H9 (cell line): ENCODE measurements at regions not wholly inside any gene's neighbourhood (a gene's known extent, or its start where the extent isn't known, plus 50 kb on each side); places are given as distances from the start of the nearest gene placed in this dataset.

Experiments used
- DNase-seq: peaks from one replicate; pipeline ENCODE4 v3.0.0-alpha.2; 2017
- H2AFZ ChIP-seq: one replicate; pipeline ENCODE4 v1.6.1; 2013; ENCODE audit warnings: mild to moderate bottlenecking, low read length, control low read depth, moderate library complexity
- H2AK5ac ChIP-seq: 2 replicates; pipeline ENCODE4 v1.6.1; 2013; ENCODE audit warnings: low read length, control low read depth, mixed read lengths; ENCODE audit not compliant: insufficient read length
- H2BK120ac ChIP-seq: one replicate; pipeline ENCODE4 v1.6.1; 2013; ENCODE audit warnings: low read depth, mild to moderate bottlenecking, low read length, control low read depth, inconsistent platforms; ENCODE audit not compliant: poor library complexity, severe bottlenecking
- H2BK12ac ChIP-seq: 2 replicates; pipeline ENCODE4 v1.6.1; 2013; ENCODE audit warnings: low read length, control low read depth, mixed read lengths, low read depth; ENCODE audit not compliant: insufficient read length
- H2BK15ac ChIP-seq: 2 replicates; pipeline ENCODE4 v1.6.1; 2013; ENCODE audit warnings: low read depth, low read length, control low read depth
- H2BK20ac ChIP-seq: one replicate; pipeline ENCODE4 v1.6.1; 2013; ENCODE audit warnings: low read depth, mild to moderate bottlenecking, low read length, control low read depth, inconsistent platforms; ENCODE audit not compliant: poor library complexity, severe bottlenecking
- H2BK5ac ChIP-seq: 2 replicates; pipeline ENCODE4 v1.6.1; 2013; ENCODE audit warnings: low read length, control low read depth, mixed read lengths; ENCODE audit not compliant: insufficient read length
- H3K14ac ChIP-seq: 2 replicates; pipeline ENCODE4 v1.6.1; 2013; ENCODE audit warnings: low read length, control low read depth; ENCODE audit not compliant: insufficient read depth
- H3K18ac ChIP-seq: 2 replicates; pipeline ENCODE4 v1.6.1; 2013; ENCODE audit warnings: low read depth, mild to moderate bottlenecking, mixed read lengths, low read length, control low read depth; ENCODE audit not compliant: insufficient read length
- H3K23ac ChIP-seq: 2 replicates; pipeline ENCODE4 v1.6.1; 2013; ENCODE audit warnings: low read length, control low read depth, mixed read lengths, low read depth; ENCODE audit not compliant: insufficient read length
- H3K23me2 ChIP-seq: 2 replicates; pipeline ENCODE4 v1.6.1; 2013; ENCODE audit warnings: low read depth, mild to moderate bottlenecking, mixed read lengths, low read length, control low read depth; ENCODE audit not compliant: insufficient read length, poor library complexity, severe bottlenecking
- H3K27ac ChIP-seq: 2 replicates; pipeline ENCODE4 v1.5.1; 2013; ENCODE audit warnings: low read length, control low read depth, mixed read lengths, low read depth; ENCODE audit not compliant: insufficient read length
- H3K27me3 ChIP-seq: 2 replicates; pipeline ENCODE4 v1.6.1; 2013; ENCODE audit warnings: low read length, control low read depth, inconsistent platforms; ENCODE audit not compliant: insufficient read depth
- H3K4ac ChIP-seq: 2 replicates; pipeline ENCODE4 v1.6.1; 2013; ENCODE audit warnings: low read depth, mild to moderate bottlenecking, control low read depth, inconsistent platforms, low read length, moderate library complexity
- H3K4me1 ChIP-seq: 2 replicates; pipeline ENCODE4 v1.6.1; 2013; ENCODE audit warnings: low read length, control low read depth, inconsistent platforms; ENCODE audit not compliant: insufficient read depth
- H3K4me2 ChIP-seq: 2 replicates; pipeline ENCODE4 v1.6.1; 2013; ENCODE audit warnings: low read length, control low read depth, mixed read lengths; ENCODE audit not compliant: insufficient read length, insufficient read depth
- H3K56ac ChIP-seq: 2 replicates; pipeline ENCODE4 v1.6.1; 2013; ENCODE audit warnings: low read depth, mild to moderate bottlenecking, mixed read lengths, low read length, control low read depth; ENCODE audit not compliant: insufficient read length
- H3K79me1 ChIP-seq: 2 replicates; pipeline ENCODE4 v1.6.1; 2013; ENCODE audit warnings: low read depth, mild to moderate bottlenecking, moderate library complexity, low read length, control low read depth, inconsistent platforms; ENCODE audit not compliant: insufficient read depth, poor library complexity, severe bottlenecking
- H3K79me2 ChIP-seq: 2 replicates; pipeline ENCODE4 v1.6.1; 2013; ENCODE audit warnings: low read length, control low read depth, inconsistent platforms; ENCODE audit not compliant: insufficient read depth
- H3K9ac ChIP-seq: 2 replicates; pipeline ENCODE4 v1.6.1; 2013; ENCODE audit warnings: low read length, control low read depth, mixed read lengths; ENCODE audit not compliant: insufficient read length; ENCODE audit errors: extremely low read depth
- H3K9me3 ChIP-seq: one replicate; pipeline ENCODE4 v1.6.1; 2013; ENCODE audit warnings: low read depth, low read length, inconsistent platforms; ENCODE audit not compliant: control insufficient read depth
- H3T11ph ChIP-seq: one replicate; pipeline ENCODE4 v1.6.1; 2013; ENCODE audit warnings: mild to moderate bottlenecking, low read length, control low read depth, inconsistent platforms
- H4K20me1 ChIP-seq: one replicate; pipeline ENCODE4 v1.6.1; 2013; ENCODE audit not compliant: control insufficient read depth, insufficient read length, insufficient read depth
- H4K5ac ChIP-seq: 2 replicates; pipeline ENCODE4 v1.6.1; 2013; ENCODE audit warnings: low read depth, mild to moderate bottlenecking, mixed read lengths, low read length, control low read depth; ENCODE audit not compliant: insufficient read length
- H4K8ac ChIP-seq: replicated peaks from 2 replicates; pipeline ENCODE4 v1.6.1; 2013; ENCODE audit warnings: low read length, control low read depth, mixed read lengths, low read depth; ENCODE audit not compliant: insufficient read length
- H4K91ac ChIP-seq: 2 replicates; pipeline ENCODE4 v1.6.1; 2013; ENCODE audit warnings: low read depth, mild to moderate bottlenecking, moderate library complexity, mixed read lengths, low read length, control low read depth; ENCODE audit not compliant: insufficient read length
- H3K27ac Mint-ChIP-seq, 3 experiments: 2 replicates in 2 of 3; 3 replicates in 1 of 3; pipeline ENCODE4 v1.8.0; 2020 to 2021; ENCODE audit warnings: mixed read lengths in 3 of 3, mild to moderate bottlenecking in 1 of 3, moderate library complexity in 1 of 3
- H3K27me3 Mint-ChIP-seq: 2 replicates; pipeline ENCODE4 v1.8.0; 2021; ENCODE audit warnings: low read depth, mild to moderate bottlenecking, moderate library complexity, mixed read lengths
- H3K36me3 Mint-ChIP-seq, 3 experiments: 2 replicates in 2 of 3; 3 replicates in 1 of 3; pipeline ENCODE4 v1.8.0; 2020 to 2021; ENCODE audit warnings: low read depth in 3 of 3, mixed read lengths in 3 of 3; ENCODE audit not compliant: insufficient read depth in 1 of 3
- H3K4me1 Mint-ChIP-seq, 2 experiments: 2 replicates each; pipeline ENCODE4 v1.8.0; 2020; ENCODE audit warnings: mixed read lengths in 2 of 2
- H3K4me3 Mint-ChIP-seq, 2 experiments: 2 replicates in 1 of 2; 3 replicates in 1 of 2; pipeline ENCODE4 v1.8.0; 2020 to 2021; ENCODE audit warnings: mild to moderate bottlenecking in 2 of 2, mixed read lengths in 2 of 2, moderate library complexity in 1 of 2
- H3K9me3 Mint-ChIP-seq, 2 experiments: 2 replicates in 1 of 2; 3 replicates in 1 of 2; pipeline ENCODE4 v1.8.0; 2020; ENCODE audit warnings: mild to moderate bottlenecking in 2 of 2, mixed read lengths in 2 of 2, moderate library complexity in 1 of 2
- CTCF ChIP-seq: fragments of 200-600 bp; sonication (generic); conservative IDR thresholded peaks from 3 replicates; pipeline ENCODE4 v1.8.0; 2021; ENCODE audit warnings: antibody characterized with exemption, mild to moderate bottlenecking
- WGBS: extraction: QIAGEN DNeasy Blood & Tissue Kit; methylation state at CpG from one replicate; pipeline ENCODE4 v1.1.7; 2013; ENCODE audit warnings: missing lambda C conversion rate, low lambda C conversion rate, mixed read lengths; ENCODE audit not compliant: insufficient read length; ENCODE audit errors: extremely low coverage; 5-methylcytosine and 5-hydroxymethylcytosine counted together

GRCh38 chr10:36367362-36367761 is 725.3 kb upstream of the FZD8 start:
- Histone ChIP-seq H2BK15ac (no peak overlapping the region), H2BK120ac (no peak overlapping the region), H2BK20ac (no peak overlapping the region), H4K20me1 (no peaks in the 10 kb centered on the region), H4K5ac (no peak overlapping the region), H3K14ac (no peak overlapping the region), H3K9ac (no peak overlapping the region), H2AK5ac (no peak overlapping the region), H4K8ac (no peak overlapping the region), H3K79me1 (no peaks in the 10 kb centered on the region), H4K91ac (no peak overlapping the region), H3K27ac (no peak overlapping the region), H3K9me3 (no peaks in the 10 kb centered on the region), H3K18ac (no peak overlapping the region), H3K23ac (no peak overlapping the region), H3K79me2 (no peaks in the 10 kb centered on the region), H3K56ac (no peak overlapping the region), H2AFZ (no peak overlapping the region), H3K4ac (no peak overlapping the region), H3K4me1 (no peaks in the 10 kb centered on the region), H3K23me2 (no peaks in the 10 kb centered on the region), H2BK12ac (no peak overlapping the region), H3T11ph (no peak overlapping the region), H3K27me3 (no peaks in the 10 kb centered on the region), H3K4me2 (no peak overlapping the region), H2BK5ac (no peak overlapping the region)
- Mint-ChIP-seq H3K27ac (no peak overlapping the region), H3K36me3 (no peaks in the 10 kb centered on the region; a peak in 2 of 7 replicates), H3K27me3 (no peaks in the 10 kb centered on the region), H3K4me1 (no peaks in the 10 kb centered on the region), H3K4me3 (no peak overlapping the region), H3K9me3 (no peaks in the 10 kb centered on the region)
- DNase-seq: no peak
- TF ChIP-seq CTCF: no peak
- no CpG with 5 or more reads among the region's 3 CpGs for WGBS
